Keratinocyte (primary cell): ENCODE measurements at regions not wholly inside any gene's neighbourhood (a gene's known extent, or its start where the extent isn't known, plus 50 kb on each side); places are given as distances from the start of the nearest gene placed in this dataset.

ENCODE experiments used
- DNase-seq: peaks from one replicate; pipeline ENCODE4 v3.0.0-alpha.2; 2011; ENCODE audit warnings: low read depth, missing footprints, low spot score
- FAIRE-seq: peaks from 2 replicates; lab custom pipeline; 2011; peaks lifted over from hg19 to GRCh38; lab: Jason Lieb, UNC
- H2AFZ ChIP-seq: 2 replicates; pipeline ENCODE4 v1.6.0; 2012; ENCODE audit warnings: low read length, control low read depth, inconsistent platforms; ENCODE audit not compliant: control insufficient read depth
- H3K27ac ChIP-seq: 2 replicates; pipeline ENCODE4 v1.5.1; 2011; ENCODE audit warnings: low read length; ENCODE audit not compliant: control insufficient read depth, insufficient read depth
- H3K27me3 ChIP-seq: 3 replicates; pipeline ENCODE4 v1.6.0; 2011; ENCODE audit warnings: low read length; ENCODE audit not compliant: control insufficient read depth, insufficient read depth; ENCODE audit errors: extremely low read depth
- H3K36me3 ChIP-seq, 2 experiments: 2 replicates in 1 of 2; 3 replicates in 1 of 2; pipeline ENCODE4 v1.5.1; 2011; ENCODE audit warnings: low read length in 2 of 2, mild to moderate bottlenecking in 1 of 2; ENCODE audit not compliant: control insufficient read depth in 2 of 2, insufficient read depth in 2 of 2; ENCODE audit errors: extremely low read depth in 1 of 2
- H3K4me1 ChIP-seq: 3 replicates; pipeline ENCODE4 v1.5.1; 2011; ENCODE audit warnings: low read length; ENCODE audit not compliant: control insufficient read depth, insufficient read depth; ENCODE audit errors: extremely low read depth
- H3K4me2 ChIP-seq: 3 replicates; pipeline ENCODE4 v1.6.0; 2011; ENCODE audit warnings: low read depth, low read length; ENCODE audit not compliant: control insufficient read depth, insufficient read depth; ENCODE audit errors: extremely low read depth
- H3K4me3 ChIP-seq, 3 experiments: fragments of 200-600 bp in 1 of 3; sonication (generic) in 1 of 3; 2 replicates in 2 of 3; 3 replicates in 1 of 3; pipeline ENCODE4 v1.5.1; 2011 to 2016; ENCODE audit warnings: low read length in 3 of 3, mild to moderate bottlenecking in 3 of 3, control low read depth in 2 of 3, inconsistent platforms in 1 of 3, low read depth in 1 of 3, mixed read lengths in 1 of 3, mixed run types in 1 of 3, moderate library complexity in 1 of 3; ENCODE audit not compliant: control insufficient read depth in 2 of 3, insufficient read depth in 2 of 3; ENCODE audit errors: extremely low read depth in 1 of 3
- H3K79me2 ChIP-seq: 2 replicates; pipeline ENCODE4 v1.6.0; 2012; ENCODE audit warnings: low read length; ENCODE audit not compliant: control insufficient read depth, insufficient read depth
- H3K9ac ChIP-seq: 3 replicates; pipeline ENCODE4 v1.6.0; 2011; ENCODE audit warnings: low read length; ENCODE audit not compliant: control insufficient read depth, insufficient read depth; ENCODE audit errors: extremely low read depth
- H3K9me1 ChIP-seq: 3 replicates; pipeline ENCODE4 v1.6.0; 2011; ENCODE audit warnings: low read length; ENCODE audit not compliant: control insufficient read depth, insufficient read depth; ENCODE audit errors: extremely low read depth
- H3K9me3 ChIP-seq: 2 replicates; pipeline ENCODE4 v1.5.1; 2012; ENCODE audit warnings: low read depth, low read length; ENCODE audit not compliant: control insufficient read depth
- H4K20me1 ChIP-seq: 3 replicates; pipeline ENCODE4 v1.6.0; 2011; ENCODE audit warnings: low read length; ENCODE audit not compliant: control insufficient read depth, insufficient read depth; ENCODE audit errors: extremely low read depth
- CTCF ChIP-seq, 3 experiments: IDR thresholded peaks in 1 of 3; conservative IDR thresholded peaks in 1 of 3; optimal IDR thresholded peaks in 1 of 3; 2 replicates in 2 of 3; 3 replicates in 1 of 3; pipeline versions ENCODE3 to v1.5.1; 2011; ENCODE audit warnings: low read length in 3 of 3, mild to moderate bottlenecking in 3 of 3, moderate library complexity in 2 of 3, control low read depth in 1 of 3, inconsistent platforms in 1 of 3; ENCODE audit not compliant: insufficient read depth in 2 of 3; ENCODE audit errors: extremely low read depth in 1 of 3
- EZH2 ChIP-seq: IDR thresholded peaks from one replicate; pipeline ENCODE4 v1.6.1; 2012; ENCODE audit warnings: inconsistent platforms, mild to moderate bottlenecking, low read length, moderate library complexity
- dilution Hi-C: fragments of 300-500 bp; cut with MboI; formaldehyde crosslinking; loops from one replicate; pipeline ENCODE4 v1.7.0; 2020; ENCODE audit warnings: low sequenced_read_pairs; ENCODE audit not compliant: extremely low pct_ligation_motif_present

- Histone ChIP-seq H3K79me2 (no peaks in the 10 kb centered on the region), H4K20me1 (no peaks in the 10 kb centered on the region), H3K9me3 (no peaks in the 10 kb centered on the region), H3K4me3 (no peak overlapping the region), H3K4me2 (no peak overlapping the region), H3K36me3 (no peaks in the 10 kb centered on the region), H3K4me1 (no peaks in the 10 kb centered on the region), H2AFZ (no peak overlapping the region), H3K9me1 (no peaks in the 10 kb centered on the region), H3K27ac (no peak overlapping the region), H3K9ac (no peak overlapping the region), H3K27me3 (no peaks in the 10 kb centered on the region)
- DNase-seq (no peak), FAIRE-seq (no peak)
- dilution Hi-C loops, result no loop called here
- TF ChIP-seq EZH2 (no peak), CTCF (optimal IDR thresholded peaks at IDR 0.05 in 1 of 3, IDR thresholded peaks at IDR 0.05 in 1 of 3, conservative IDR thresholded peaks at IDR 0.05 in 1 of 3; ENCODE audit: extremely low read depth in 1 of 3, insufficient read depth in 2 of 3, low read length in 3 of 3) (no peak)
Measured at GRCh38 chr6:170010665-170011203, 259.3 kb downstream of the ERMARD start.

GRCh38 chr6:170008294-170008785 is 256.9 kb downstream of the ERMARD start:
- H3K9me3 ChIP-seq, result peaks cover 6% of the 10 kb centered on the region
- no peaks in the 10 kb centered on the region for H3K4me1 ChIP-seq
- H3K9me1 ChIP-seq, result no peaks in the 10 kb centered on the region
- no peak overlapping the region for H3K4me2 ChIP-seq
- no peaks in the 10 kb centered on the region for H3K36me3 ChIP-seq
- no peak overlapping the region for H3K4me3 ChIP-seq
- no peak overlapping the region for H2AFZ ChIP-seq
- TF ChIP-seq EZH2 (no peak), CTCF (optimal IDR thresholded peaks at IDR 0.05 in 1 of 3, IDR thresholded peaks at IDR 0.05 in 1 of 3, conservative IDR thresholded peaks at IDR 0.05 in 1 of 3; ENCODE audit: extremely low read depth in 1 of 3, insufficient read depth in 2 of 3, low read length in 3 of 3) (no peak)
- no peak for FAIRE-seq
- H3K9ac ChIP-seq, result no peak overlapping the region
- H3K79me2 ChIP-seq, result no peaks in the 10 kb centered on the region
- no peak for DNase-seq
- dilution Hi-C loops, result no loop called here
- H3K27ac ChIP-seq, result no peak overlapping the region
- no peaks in the 10 kb centered on the region for H4K20me1 ChIP-seq
- H3K27me3 ChIP-seq, result no peaks in the 10 kb centered on the region
